Gastroesophageal sphincter (tissue), 3 donors: ENCODE measurements at regions not wholly inside any gene's neighbourhood (a gene's known extent, or its start where the extent isn't known, plus 50 kb on each side); places are given as distances from the start of the nearest gene placed in this dataset.

Experiments used
- EP300 ChIP-seq: sonication (generic); formaldehyde crosslinking; IDR thresholded peaks from one replicate; pipeline ENCODE4 v1.6.1; 2017; ENCODE audit warnings: antibody characterized with exemption, mild to moderate bottlenecking
- POLR2A ChIP-seq, 2 donors: fragments of 450-650 bp; IDR thresholded peaks; one replicate each; pipeline ENCODE4 v1.6.1; 2017; ENCODE audit warnings: antibody characterized with exemption in 2 of 2, mild to moderate bottlenecking in 2 of 2, moderate library complexity in 1 of 2
- POLR2AphosphoS5 ChIP-seq: sonication (generic); formaldehyde crosslinking; IDR thresholded peaks from one replicate; pipeline ENCODE4 v1.6.1; 2017; ENCODE audit warnings: antibody characterized with exemption
- TF ChIP-seq, protein P1 (sequence below), 4 experiments: fragments of 200-600 bp in 2 of 4; fragments of 450-650 bp in 2 of 4; sonication (generic) in 1 of 4; IDR thresholded peaks; one replicate each; pipeline ENCODE4 v1.5.1; 2017 to 2019; ENCODE audit warnings: antibody characterized with exemption in 4 of 4, mild to moderate bottlenecking in 2 of 4, moderate library complexity in 2 of 4

DNA sequence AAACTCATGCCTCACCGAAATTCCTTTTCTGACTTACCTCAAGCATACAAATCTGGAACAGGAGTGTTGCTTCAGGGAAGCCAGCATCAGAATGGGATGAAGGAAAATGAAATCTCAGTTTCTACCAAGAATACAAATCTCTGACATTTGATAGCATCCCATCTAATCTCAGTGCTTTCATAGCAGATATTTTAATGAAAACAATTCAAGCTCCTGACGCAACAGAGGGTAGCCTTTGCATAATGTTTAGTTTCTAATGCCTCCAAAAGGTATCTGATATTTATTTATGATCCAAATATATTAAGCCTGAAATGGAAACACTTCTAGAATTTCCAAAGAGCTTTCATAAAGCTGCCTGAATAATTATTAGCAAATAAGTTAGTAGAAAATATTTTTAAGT, 251.4 kb downstream of the DEPDC1B start:
- TF ChIP-seq, protein P1, sequence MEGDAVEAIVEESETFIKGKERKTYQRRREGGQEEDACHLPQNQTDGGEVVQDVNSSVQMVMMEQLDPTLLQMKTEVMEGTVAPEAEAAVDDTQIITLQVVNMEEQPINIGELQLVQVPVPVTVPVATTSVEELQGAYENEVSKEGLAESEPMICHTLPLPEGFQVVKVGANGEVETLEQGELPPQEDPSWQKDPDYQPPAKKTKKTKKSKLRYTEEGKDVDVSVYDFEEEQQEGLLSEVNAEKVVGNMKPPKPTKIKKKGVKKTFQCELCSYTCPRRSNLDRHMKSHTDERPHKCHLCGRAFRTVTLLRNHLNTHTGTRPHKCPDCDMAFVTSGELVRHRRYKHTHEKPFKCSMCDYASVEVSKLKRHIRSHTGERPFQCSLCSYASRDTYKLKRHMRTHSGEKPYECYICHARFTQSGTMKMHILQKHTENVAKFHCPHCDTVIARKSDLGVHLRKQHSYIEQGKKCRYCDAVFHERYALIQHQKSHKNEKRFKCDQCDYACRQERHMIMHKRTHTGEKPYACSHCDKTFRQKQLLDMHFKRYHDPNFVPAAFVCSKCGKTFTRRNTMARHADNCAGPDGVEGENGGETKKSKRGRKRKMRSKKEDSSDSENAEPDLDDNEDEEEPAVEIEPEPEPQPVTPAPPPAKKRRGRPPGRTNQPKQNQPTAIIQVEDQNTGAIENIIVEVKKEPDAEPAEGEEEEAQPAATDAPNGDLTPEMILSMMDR (IDR thresholded peaks at IDR 0.05): no peak
- TF ChIP-seq POLR2A (IDR thresholded peaks at IDR 0.05) (no peak), POLR2AphosphoS5 (no peak), EP300 (no peak)
